ENCODE measurements at regions not wholly inside any gene's neighbourhood (a gene's known extent, or its start where the extent isn't known, plus 50 kb on each side); places are given as distances from the start of the nearest gene placed in this dataset.

- TF ChIP-seq CTCF (conservative IDR thresholded peaks at IDR 0.05 in 1 of 2, IDR thresholded peaks at IDR 0.05 in 1 of 2; ENCODE audit: extremely low read depth in 1 of 2, insufficient read depth in 1 of 2, low read depth in 1 of 2, low read length in 2 of 2): no peak
- no peak for TF ChIP-seq EZH2 (IDR thresholded peaks at IDR 0.05; ENCODE audit: borderline replicate concordance, low read length)
Measured at GRCh38 chr5:103840600-103840999, 278.0 kb upstream of the NUDT12 start.

Data from mammary epithelial cell (primary cell).